ENCODE measurements at regions not wholly inside any gene's neighbourhood (a gene's known extent, or its start where the extent isn't known, plus 50 kb on each side); places are given as distances from the start of the nearest gene placed in this dataset.

GRCh38 chr22:27470169-27470772 is 331.3 kb downstream of the MN1 start (continued):
- no peak for TF ChIP-seq CHD2 (IDR thresholded peaks at IDR 0.05; ENCODE audit: low read length)
- TF ChIP-seq CEBPB (IDR thresholded peaks at IDR 0.05; ENCODE audit: low read depth, low read length) = no peak
- no peak for TF ChIP-seq ATF3 (IDR thresholded peaks at IDR 0.05; ENCODE audit: insufficient read depth, low read depth, low read length)

All from H1 (cell line).